ENCODE measurements at regions not wholly inside any gene's neighbourhood (a gene's known extent, or its start where the extent isn't known, plus 50 kb on each side); places are given as distances from the start of the nearest gene placed in this dataset.

GRCh38 chr2:239811806-239812560, 213.2 kb downstream of the NDUFA10 start:
- no peak overlapping the region for H3K27ac Mint-ChIP-seq (ENCODE audit: unreplicated experiment)
- H3K4me3 Mint-ChIP-seq (ENCODE audit: unreplicated experiment): no peak overlapping the region
- no peaks in the 10 kb centered on the region for H3K36me3 Mint-ChIP-seq (ENCODE audit: unreplicated experiment)
- peaks cover 7% of the 10 kb centered on the region for H3K9me3 Mint-ChIP-seq (ENCODE audit: unreplicated experiment)
- no peak for TF ChIP-seq CTCF (IDR thresholded peaks at IDR 0.05; ENCODE audit: partially characterized antibody, unreplicated experiment)
- peaks cover 4% of the 10 kb centered on the region for H3K27me3 Mint-ChIP-seq (ENCODE audit: unreplicated experiment)
- DNase-seq: no peak
- no peaks in the 10 kb centered on the region for H3K4me1 Mint-ChIP-seq (ENCODE audit: low read depth, unreplicated experiment)

GRCh38 chr2:239811111-239811781, 213.9 kb downstream of the NDUFA10 start:
- H3K4me3 Mint-ChIP-seq (ENCODE audit: unreplicated experiment): no peak overlapping the region
- peaks cover 4% of the 10 kb centered on the region for H3K9me3 Mint-ChIP-seq (ENCODE audit: unreplicated experiment)
- no peak for DNase-seq
- no peak for TF ChIP-seq CTCF (IDR thresholded peaks at IDR 0.05; ENCODE audit: partially characterized antibody, unreplicated experiment)
- H3K27ac Mint-ChIP-seq (ENCODE audit: unreplicated experiment): no peak overlapping the region
- H3K36me3 Mint-ChIP-seq (ENCODE audit: unreplicated experiment): no peaks in the 10 kb centered on the region
- peaks cover 4% of the 10 kb centered on the region for H3K27me3 Mint-ChIP-seq (ENCODE audit: unreplicated experiment)
- H3K4me1 Mint-ChIP-seq (ENCODE audit: low read depth, unreplicated experiment): no peaks in the 10 kb centered on the region

DNA sequence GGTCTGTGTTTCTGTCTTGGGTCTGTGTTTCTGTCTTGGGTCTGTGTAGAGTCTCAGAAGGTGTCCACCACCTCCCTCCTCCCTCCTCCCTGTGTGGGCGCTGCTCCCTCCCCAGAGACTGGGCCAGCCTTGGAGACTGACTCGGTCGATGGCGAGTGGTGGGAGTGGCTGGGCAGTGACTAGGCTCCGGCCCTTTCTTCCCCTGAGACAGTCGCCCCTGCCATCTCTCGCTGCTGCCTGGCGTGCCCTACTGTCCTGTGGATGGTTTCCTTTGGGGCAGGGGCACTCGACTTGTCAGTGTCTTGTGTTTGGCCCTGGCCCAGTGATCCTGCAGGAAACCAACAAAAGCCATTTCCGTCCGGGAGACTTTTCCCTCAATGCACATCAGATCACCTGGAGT, 215.8 kb downstream of the NDUFA10 start:
- no peak overlapping the region for H3K27ac Mint-ChIP-seq (ENCODE audit: unreplicated experiment)

GRCh38 chr2:239807568-239807967, 217.6 kb downstream of the NDUFA10 start:
- H3K27me3 Mint-ChIP-seq (ENCODE audit: unreplicated experiment): peaks cover 4% of the 10 kb centered on the region
- no peak for TF ChIP-seq CTCF (IDR thresholded peaks at IDR 0.05; ENCODE audit: partially characterized antibody, unreplicated experiment)
- no peaks in the 10 kb centered on the region for H3K4me1 Mint-ChIP-seq (ENCODE audit: low read depth, unreplicated experiment)
- peaks cover 2% of the 10 kb centered on the region for H3K9me3 Mint-ChIP-seq (ENCODE audit: unreplicated experiment)
- H3K4me3 Mint-ChIP-seq (ENCODE audit: unreplicated experiment): no peak overlapping the region
- no peak overlapping the region for H3K27ac Mint-ChIP-seq (ENCODE audit: unreplicated experiment)
- no peak for DNase-seq
- no peaks in the 10 kb centered on the region for H3K36me3 Mint-ChIP-seq (ENCODE audit: unreplicated experiment)

More for the DNA sequence above, 215.8 kb downstream of the NDUFA10 start:
- Mint-ChIP-seq H3K9me3 (ENCODE audit: unreplicated experiment) (peaks cover 4% of the 10 kb centered on the region), H3K27me3 (ENCODE audit: unreplicated experiment) (peaks cover 4% of the 10 kb centered on the region), H3K4me1 (ENCODE audit: low read depth, unreplicated experiment) (no peaks in the 10 kb centered on the region), H3K4me3 (ENCODE audit: unreplicated experiment) (no peak overlapping the region), H3K36me3 (ENCODE audit: unreplicated experiment) (no peaks in the 10 kb centered on the region)
- DNase-seq: no peak
- TF ChIP-seq CTCF (IDR thresholded peaks at IDR 0.05; ENCODE audit: partially characterized antibody, unreplicated experiment): no peak
